IPS DF 6.9 (cell line): ENCODE measurements at regions not wholly inside any gene's neighbourhood (a gene's known extent, or its start where the extent isn't known, plus 50 kb on each side); places are given as distances from the start of the nearest gene placed in this dataset.

ENCODE experiments used
- DNase-seq: peaks from one replicate; pipeline ENCODE4 v3.0.0-alpha.2; 2013; ENCODE audit warnings: low read depth, low spot score
- H3K27ac ChIP-seq: one replicate; pipeline ENCODE4 v1.5.1; 2013; ENCODE audit warnings: low read length, control low read depth
- H3K27me3 ChIP-seq: 2 replicates; pipeline ENCODE4 v1.6.1; 2013; ENCODE audit warnings: mild to moderate bottlenecking, low read length; ENCODE audit not compliant: control insufficient read depth, insufficient read depth
- H3K36me3 ChIP-seq: 2 replicates; pipeline ENCODE4 v1.6.1; 2013; ENCODE audit warnings: low read length; ENCODE audit not compliant: control insufficient read depth, insufficient read depth
- H3K4me1 ChIP-seq: 2 replicates; pipeline ENCODE4 v1.6.1; 2013; ENCODE audit warnings: low read length; ENCODE audit not compliant: control insufficient read depth, insufficient read depth
- H3K4me3 ChIP-seq: 2 replicates; pipeline ENCODE4 v1.5.1; 2013; ENCODE audit warnings: mild to moderate bottlenecking, low read length
- H3K9me3 ChIP-seq: 2 replicates; pipeline ENCODE4 v1.6.1; 2013; ENCODE audit warnings: low read length, inconsistent platforms; ENCODE audit not compliant: control insufficient read depth, insufficient read depth
- WGBS: extraction: QIAGEN DNeasy Blood & Tissue Kit; methylation state at CpG from one replicate; pipeline ENCODE4 v1.1.7; 2013; ENCODE audit warnings: mixed read lengths, missing lambda C conversion rate; ENCODE audit not compliant: insufficient read length, insufficient coverage; 5-methylcytosine and 5-hydroxymethylcytosine counted together

DNA sequence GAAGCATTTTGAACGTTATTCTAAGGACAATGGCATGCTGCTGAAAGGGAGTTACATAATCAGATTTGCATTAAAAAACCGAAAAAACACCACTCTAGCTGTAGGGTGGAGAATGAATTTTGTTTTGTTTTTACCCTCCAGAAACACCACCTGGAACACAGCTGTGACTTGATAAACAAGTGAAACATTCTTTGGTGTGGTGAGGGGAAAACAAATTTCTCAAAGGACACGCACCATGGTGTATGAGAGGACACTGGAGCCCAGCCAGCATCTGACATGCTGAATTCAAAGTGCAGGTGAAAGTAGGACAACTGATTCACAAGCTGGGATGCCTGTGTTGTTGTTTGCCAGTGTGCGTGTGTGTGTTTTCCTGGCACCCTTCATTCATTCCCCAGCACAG is 554.5 kb upstream of the TBL1XR1 start:
- H3K27ac ChIP-seq: no peak overlapping the region
- DNase-seq: no peak
- H3K4me3 ChIP-seq: no peak overlapping the region
- no peaks in the 10 kb centered on the region for H3K27me3 ChIP-seq
- H3K36me3 ChIP-seq: no peaks in the 10 kb centered on the region
- no CpG with 5 or more reads among the region's 4 CpGs for WGBS
- no peaks in the 10 kb centered on the region for H3K4me1 ChIP-seq
- H3K9me3 ChIP-seq: no peaks in the 10 kb centered on the region

GRCh38 chr3:177752831-177753230 is 555.5 kb upstream of the TBL1XR1 start:
- Histone ChIP-seq H3K4me3 (no peak overlapping the region), H3K27ac (no peak overlapping the region), H3K4me1 (no peaks in the 10 kb centered on the region), H3K9me3 (0 out of 2 replicates have a peak, but pooled peaks cover 3% of the 10 kb centered on the region), H3K36me3 (0 out of 2 replicates have a peak, but pooled peaks cover 1% of the 10 kb centered on the region), H3K27me3 (no peaks in the 10 kb centered on the region)
- WGBS: 100% methylated on average over 1 of the region's 3 CpGs
- DNase-seq: no peak

DNA sequence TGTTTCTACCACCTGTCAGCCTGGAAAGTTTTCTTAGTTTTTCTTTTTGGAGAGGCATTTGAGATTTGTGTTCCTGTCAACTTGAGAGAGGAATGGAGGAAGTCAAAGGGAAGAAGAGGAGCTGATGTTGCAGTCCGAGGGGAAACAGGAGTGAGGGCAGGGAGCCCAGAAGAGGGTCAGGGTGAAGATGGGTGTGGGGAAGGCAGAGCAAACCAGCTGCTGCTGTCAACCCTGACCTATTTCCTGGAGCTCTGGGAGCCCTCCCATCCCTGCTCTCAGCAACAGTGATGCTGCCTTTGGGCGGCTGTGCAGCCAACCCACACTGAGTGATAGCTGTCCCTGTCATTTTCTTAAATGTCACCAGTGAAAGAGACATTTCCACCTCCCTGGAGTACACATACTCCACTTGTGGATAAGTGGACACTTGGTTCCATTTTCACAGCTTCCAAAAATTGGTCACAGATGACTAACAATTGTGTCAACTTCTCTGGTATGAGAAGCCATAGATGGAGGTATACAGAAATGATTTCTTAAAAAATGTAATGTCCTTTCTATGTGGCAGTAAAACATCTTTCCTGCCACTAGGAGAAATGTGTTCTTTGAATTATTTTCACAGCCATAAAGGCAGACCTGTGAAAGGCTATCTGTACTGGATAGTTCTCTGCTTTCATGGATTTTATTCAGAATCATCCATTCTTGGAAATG is 556.3 kb upstream of the TBL1XR1 start:
- Histone ChIP-seq H3K27me3 (no peaks in the 10 kb centered on the region), H3K27ac (no peak overlapping the region), H3K4me3 (no peak overlapping the region), H3K36me3 (0 out of 2 replicates have a peak, but pooled peaks cover 4% of the 10 kb centered on the region), H3K9me3 (0 out of 2 replicates have a peak, but pooled peaks cover 3% of the 10 kb centered on the region), H3K4me1 (no peaks in the 10 kb centered on the region)
- WGBS: no CpG with 5 or more reads among the region's 2 CpGs
- no peak for DNase-seq

GRCh38 chr3:177754508-177754921 is 557.2 kb upstream of the TBL1XR1 start:
- WGBS: no CpG with 5 or more reads among the region's 4 CpGs
- 0 out of 2 replicates have a peak, but pooled peaks cover 4% of the 10 kb centered on the region for H3K36me3 ChIP-seq
- H3K27me3 ChIP-seq: no peaks in the 10 kb centered on the region
- H3K27ac ChIP-seq: no peak overlapping the region
- no peak overlapping the region for H3K4me3 ChIP-seq
- no peaks in the 10 kb centered on the region for H3K4me1 ChIP-seq
- DNase-seq: no peak
- 0 out of 2 replicates have a peak, but pooled peaks cover 3% of the 10 kb centered on the region for H3K9me3 ChIP-seq

- H3K36me3 ChIP-seq: 0 out of 2 replicates have a peak, but pooled peaks cover 4% of the 10 kb centered on the region
- DNase-seq: no peak
- no CpG with 5 or more reads among the region's 1 CpG for WGBS
- 0 out of 2 replicates have a peak, but pooled peaks cover 3% of the 10 kb centered on the region for H3K9me3 ChIP-seq
- no peak overlapping the region for H3K27ac ChIP-seq
- H3K4me1 ChIP-seq: no peaks in the 10 kb centered on the region
- no peak overlapping the region for H3K4me3 ChIP-seq
- H3K27me3 ChIP-seq: no peaks in the 10 kb centered on the region
Observed at GRCh38 chr3:177758126-177758525, 560.8 kb upstream of the TBL1XR1 start.

- H3K36me3 ChIP-seq: 0 out of 2 replicates have a peak, but pooled peaks cover 4% of the 10 kb centered on the region
- no peak overlapping the region for H3K27ac ChIP-seq
- no CpG with 5 or more reads among the region's 2 CpGs for WGBS
- no peaks in the 10 kb centered on the region for H3K4me1 ChIP-seq
- H3K4me3 ChIP-seq: no peak overlapping the region
- H3K27me3 ChIP-seq: no peaks in the 10 kb centered on the region
- DNase-seq: no peak
- H3K9me3 ChIP-seq: 0 out of 2 replicates have a peak, but pooled peaks cover 3% of the 10 kb centered on the region
Observed at GRCh38 chr3:177760803-177761202, 563.5 kb upstream of the TBL1XR1 start.

DNA sequence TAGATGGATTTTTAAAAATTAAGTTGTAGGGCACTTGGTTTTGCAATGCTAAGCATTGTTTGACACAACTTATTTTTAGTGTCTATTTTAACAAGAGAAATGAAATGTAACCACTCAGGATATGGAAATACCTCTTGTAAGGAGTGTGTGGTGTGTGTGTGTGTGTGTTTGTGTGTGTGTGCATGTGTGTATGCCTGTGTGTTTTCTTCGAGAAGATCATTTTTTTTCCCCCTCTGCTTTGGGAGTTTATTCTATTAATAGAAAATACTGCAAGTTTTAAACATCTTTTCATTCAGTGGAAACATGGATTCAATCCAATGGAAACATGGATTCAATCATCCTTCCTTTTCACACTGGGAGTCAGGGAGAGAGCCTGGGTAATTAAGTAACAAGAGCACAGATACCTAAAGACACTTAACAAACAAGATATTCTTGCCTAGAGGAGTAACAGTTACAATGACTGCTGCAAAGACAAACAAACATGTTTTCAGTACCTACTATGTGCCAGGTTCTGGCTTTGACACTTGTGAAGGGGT is 567.2 kb upstream of the TBL1XR1 start:
- no peaks in the 10 kb centered on the region for H3K27me3 ChIP-seq
- no peaks in the 10 kb centered on the region for H3K4me1 ChIP-seq
- H3K27ac ChIP-seq: no peak overlapping the region
- no peaks in the 10 kb centered on the region for H3K36me3 ChIP-seq
- DNase-seq: no peak
- no CpG with 5 or more reads among the region's 1 CpG for WGBS
- H3K4me3 ChIP-seq: no peak overlapping the region
- no peaks in the 10 kb centered on the region for H3K9me3 ChIP-seq

- Histone ChIP-seq H3K9me3 (no peaks in the 10 kb centered on the region), H3K36me3 (no peaks in the 10 kb centered on the region), H3K4me1 (no peaks in the 10 kb centered on the region), H3K4me3 (no peak overlapping the region), H3K27me3 (no peaks in the 10 kb centered on the region), H3K27ac (no peak overlapping the region)
- DNase-seq: no peak
- WGBS: no CpG with 5 or more reads among the region's 3 CpGs
Observed at GRCh38 chr3:177764933-177765332, 567.7 kb upstream of the TBL1XR1 start.

GRCh38 chr3:177770383-177771230 is 573.3 kb upstream of the TBL1XR1 start:
- H3K36me3 ChIP-seq: no peaks in the 10 kb centered on the region
- DNase-seq: no peak
- no peaks in the 10 kb centered on the region for H3K27me3 ChIP-seq
- no peaks in the 10 kb centered on the region for H3K9me3 ChIP-seq
- no peak overlapping the region for H3K4me3 ChIP-seq
- no CpG with 5 or more reads among the region's 2 CpGs for WGBS
- H3K27ac ChIP-seq: no peak overlapping the region
- no peaks in the 10 kb centered on the region for H3K4me1 ChIP-seq

DNA sequence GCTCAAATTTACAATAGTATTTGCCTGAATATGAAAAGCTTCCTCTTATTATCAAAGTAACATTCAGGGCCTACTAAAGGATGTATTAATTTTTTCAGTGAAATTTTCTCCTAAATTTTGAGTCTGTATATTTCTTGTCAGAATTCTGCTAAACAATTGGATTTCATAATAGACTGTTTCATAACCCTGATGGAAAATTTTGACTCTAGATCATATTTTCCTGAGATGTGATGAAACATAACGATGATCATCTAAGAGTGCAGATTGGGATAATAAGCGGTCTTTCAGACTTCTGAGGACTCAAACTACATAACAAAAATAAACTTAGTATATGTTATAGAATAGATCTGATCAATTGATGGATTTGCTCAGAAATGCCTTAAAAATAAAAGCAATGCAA is 574.5 kb upstream of the TBL1XR1 start:
- Histone ChIP-seq H3K4me1 (no peaks in the 10 kb centered on the region), H3K27me3 (no peaks in the 10 kb centered on the region), H3K36me3 (no peaks in the 10 kb centered on the region), H3K4me3 (no peak overlapping the region), H3K27ac (no peak overlapping the region), H3K9me3 (no peaks in the 10 kb centered on the region)
- WGBS: no CpG with 5 or more reads among the region's 2 CpGs
- DNase-seq: no peak
